ENCODE measurements at regions not wholly inside any gene's neighbourhood (a gene's known extent, or its start where the extent isn't known, plus 50 kb on each side); places are given as distances from the start of the nearest gene placed in this dataset.

GRCh38 chr6:26306232-26306631 lies 58.8 kb upstream of the BTN3A2 start:
- no peak for DNase-seq (ENCODE audit: low read depth)
- no peak overlapping the region for H3K4me3 ChIP-seq (ENCODE audit: low read depth, low read length)
- no peak for TF ChIP-seq CTCF (IDR thresholded peaks at IDR 0.05; ENCODE audit: insufficient read depth, low read length)

GRCh38 chr6:26307850-26308249 lies 57.1 kb upstream of the BTN3A2 start:
- no peak overlapping the region for H3K4me3 ChIP-seq (ENCODE audit: low read depth, low read length)
- TF ChIP-seq CTCF (IDR thresholded peaks at IDR 0.05; ENCODE audit: insufficient read depth, low read length) = no peak
- no peak for DNase-seq (ENCODE audit: low read depth)

- peak; percentile 78 for DNase-seq (ENCODE audit: low read depth)
- TF ChIP-seq CTCF (IDR thresholded peaks at IDR 0.05; ENCODE audit: insufficient read depth, low read length) = no peak
- no peak overlapping the region for H3K4me3 ChIP-seq (ENCODE audit: low read depth, low read length)
Measured at GRCh38 chr6:26309731-26310142, 55.3 kb upstream of the BTN3A2 start.

GRCh38 chr6:26311012-26311384 lies 54.0 kb upstream of the BTN3A2 start:
- no peak for TF ChIP-seq CTCF (IDR thresholded peaks at IDR 0.05; ENCODE audit: insufficient read depth, low read length)
- peak; percentile 59 for DNase-seq (ENCODE audit: low read depth)
- no peak overlapping the region for H3K4me3 ChIP-seq (ENCODE audit: low read depth, low read length)

- no peak for TF ChIP-seq CTCF (IDR thresholded peaks at IDR 0.05; ENCODE audit: insufficient read depth, low read length)
Measured at GRCh38 chr6:26311385-26312095, 53.5 kb upstream of the BTN3A2 start.

GRCh38 chr6:26312096-26312463 lies 52.9 kb upstream of the BTN3A2 start:
- no peak for DNase-seq (ENCODE audit: low read depth)
- TF ChIP-seq CTCF (IDR thresholded peaks at IDR 0.05; ENCODE audit: insufficient read depth, low read length) = no peak

More at GRCh38 chr6:26311385-26312095, 53.5 kb upstream of the BTN3A2 start:
- peak; percentile 83 for DNase-seq (ENCODE audit: low read depth)
- peak overlapping the region; percentile 49 for H3K4me3 ChIP-seq (ENCODE audit: low read depth, low read length)

More at GRCh38 chr6:26312096-26312463, 52.9 kb upstream of the BTN3A2 start:
- H3K4me3 ChIP-seq (ENCODE audit: low read depth, low read length) = peak overlapping the region; percentile 38
